NCI-H2227 (cell line): ENCODE measurements at regions not wholly inside any gene's neighbourhood (a gene's known extent, or its start where the extent isn't known, plus 50 kb on each side); places are given as distances from the start of the nearest gene placed in this dataset.

Source experiments
- DNase-seq: peaks from one replicate; lab custom pipeline; 2025; ENCODE audit not compliant: unreplicated experiment; lab: John Stamatoyannopoulos, UW

GRCh38 chr17:68749349-68750207 lies 148.4 kb upstream of the FAM20A start:
- DNase-seq, result no peak

- DNase-seq, result no peak
Observed at GRCh38 chr17:68748381-68748780, 147.2 kb upstream of the FAM20A start.

- no peak for DNase-seq
Observed at GRCh38 chr17:68740555-68741447, 139.6 kb upstream of the FAM20A start.

GRCh38 chr17:68737761-68738443 lies 136.7 kb upstream of the FAM20A start:
- DNase-seq, result no peak

- no peak for DNase-seq
Observed at GRCh38 chr17:68734931-68735330, 133.8 kb upstream of the FAM20A start.

GRCh38 chr17:68734187-68734900 lies 133.2 kb upstream of the FAM20A start:
- no peak for DNase-seq

- no peak for DNase-seq
Observed at GRCh38 chr17:68733241-68734176, 132.3 kb upstream of the FAM20A start.

GRCh38 chr17:68732301-68732749 lies 131.2 kb upstream of the FAM20A start:
- DNase-seq, result no peak

- DNase-seq, result no peak
Observed at GRCh38 chr17:68731465-68731864, 130.3 kb upstream of the FAM20A start.

- DNase-seq, result no peak
Observed at GRCh38 chr17:68719431-68719830, 118.3 kb upstream of the FAM20A start.

GRCh38 chr17:68718926-68719325 lies 117.8 kb upstream of the FAM20A start:
- no peak for DNase-seq

- no peak for DNase-seq
Observed at GRCh38 chr17:68718465-68718864, 117.3 kb upstream of the FAM20A start.

- DNase-seq, result no peak
Observed at GRCh38 chr17:68714676-68715075, 113.5 kb upstream of the FAM20A start.

- DNase-seq, result no peak
Observed at GRCh38 chr17:68711858-68712257, 110.7 kb upstream of the FAM20A start.

- no peak for DNase-seq
Observed at GRCh38 chr17:68710976-68711375, 109.8 kb upstream of the FAM20A start.

- no peak for DNase-seq
Observed at GRCh38 chr17:68710035-68710780, 109.0 kb upstream of the FAM20A start.

- no peak for DNase-seq
Observed at GRCh38 chr17:68709461-68709860, 108.3 kb upstream of the FAM20A start.

- no peak for DNase-seq
Observed at GRCh38 chr17:68707031-68707430, 105.9 kb upstream of the FAM20A start.

- DNase-seq, result no peak
Observed at GRCh38 chr17:68706356-68706920, 105.3 kb upstream of the FAM20A start.
